ENCODE measurements at regions not wholly inside any gene's neighbourhood (a gene's known extent, or its start where the extent isn't known, plus 50 kb on each side); places are given as distances from the start of the nearest gene placed in this dataset.

GRCh38 chr10:128213156-128213555 is 86.9 kb upstream of the MKI67 start:
- no peak for TF ChIP-seq CTCF (IDR thresholded peaks at IDR 0.05; ENCODE audit: partially characterized antibody, unreplicated experiment)
- Mint-ChIP-seq H3K27ac (ENCODE audit: unreplicated experiment) (no peak overlapping the region), H3K27me3 (ENCODE audit: unreplicated experiment) (peaks cover 3% of the 10 kb centered on the region), H3K9me3 (ENCODE audit: unreplicated experiment) (peaks cover 10% of the 10 kb centered on the region), H3K4me1 (ENCODE audit: low read depth, unreplicated experiment) (peaks cover 2% of the 10 kb centered on the region), H3K36me3 (ENCODE audit: unreplicated experiment) (no peaks in the 10 kb centered on the region), H3K4me3 (ENCODE audit: unreplicated experiment) (no peak overlapping the region)
- DNase-seq, result no peak

- H3K4me1 Mint-ChIP-seq (ENCODE audit: low read depth, unreplicated experiment), result peaks cover 2% of the 10 kb centered on the region
- H3K27ac Mint-ChIP-seq (ENCODE audit: unreplicated experiment), result no peak overlapping the region
- no peak overlapping the region for H3K4me3 Mint-ChIP-seq (ENCODE audit: unreplicated experiment)
- TF ChIP-seq CTCF (IDR thresholded peaks at IDR 0.05; ENCODE audit: partially characterized antibody, unreplicated experiment), result no peak
- DNase-seq, result no peak
- no peaks in the 10 kb centered on the region for H3K36me3 Mint-ChIP-seq (ENCODE audit: unreplicated experiment)
- H3K27me3 Mint-ChIP-seq (ENCODE audit: unreplicated experiment), result no peaks in the 10 kb centered on the region
- H3K9me3 Mint-ChIP-seq (ENCODE audit: unreplicated experiment), result peaks cover 10% of the 10 kb centered on the region
Measured at GRCh38 chr10:128215733-128216132, 89.5 kb upstream of the MKI67 start.

GRCh38 chr10:128217136-128217535 is 90.9 kb upstream of the MKI67 start:
- H3K27ac Mint-ChIP-seq (ENCODE audit: unreplicated experiment), result no peak overlapping the region
- no peak for TF ChIP-seq CTCF (IDR thresholded peaks at IDR 0.05; ENCODE audit: partially characterized antibody, unreplicated experiment)

GRCh38 chr10:128218161-128218560 is 91.9 kb upstream of the MKI67 start:
- H3K4me3 Mint-ChIP-seq (ENCODE audit: unreplicated experiment), result no peak overlapping the region
- H3K9me3 Mint-ChIP-seq (ENCODE audit: unreplicated experiment), result peaks cover 1% of the 10 kb centered on the region
- no peak overlapping the region for H3K27ac Mint-ChIP-seq (ENCODE audit: unreplicated experiment)
- TF ChIP-seq CTCF (IDR thresholded peaks at IDR 0.05; ENCODE audit: partially characterized antibody, unreplicated experiment), result no peak
- peaks cover 5% of the 10 kb centered on the region for H3K27me3 Mint-ChIP-seq (ENCODE audit: unreplicated experiment)
- DNase-seq, result no peak
- H3K4me1 Mint-ChIP-seq (ENCODE audit: low read depth, unreplicated experiment), result peaks cover 8% of the 10 kb centered on the region
- H3K36me3 Mint-ChIP-seq (ENCODE audit: unreplicated experiment), result no peaks in the 10 kb centered on the region

More at GRCh38 chr10:128217136-128217535, 90.9 kb upstream of the MKI67 start:
- H3K4me3 Mint-ChIP-seq (ENCODE audit: unreplicated experiment), result no peak overlapping the region
- no peak for DNase-seq
- H3K9me3 Mint-ChIP-seq (ENCODE audit: unreplicated experiment), result peaks cover 6% of the 10 kb centered on the region
- no peaks in the 10 kb centered on the region for H3K27me3 Mint-ChIP-seq (ENCODE audit: unreplicated experiment)
- peaks cover 8% of the 10 kb centered on the region for H3K4me1 Mint-ChIP-seq (ENCODE audit: low read depth, unreplicated experiment)
- no peaks in the 10 kb centered on the region for H3K36me3 Mint-ChIP-seq (ENCODE audit: unreplicated experiment)

GRCh38 chr10:128219295-128219694 is 93.1 kb upstream of the MKI67 start:
- peaks cover 6% of the 10 kb centered on the region for H3K27me3 Mint-ChIP-seq (ENCODE audit: unreplicated experiment)
- H3K9me3 Mint-ChIP-seq (ENCODE audit: unreplicated experiment), result peaks cover 1% of the 10 kb centered on the region
- no peak for TF ChIP-seq CTCF (IDR thresholded peaks at IDR 0.05; ENCODE audit: partially characterized antibody, unreplicated experiment)
- H3K4me1 Mint-ChIP-seq (ENCODE audit: low read depth, unreplicated experiment), result peaks cover 8% of the 10 kb centered on the region
- no peak for DNase-seq
- no peaks in the 10 kb centered on the region for H3K36me3 Mint-ChIP-seq (ENCODE audit: unreplicated experiment)
- no peak overlapping the region for H3K27ac Mint-ChIP-seq (ENCODE audit: unreplicated experiment)
- H3K4me3 Mint-ChIP-seq (ENCODE audit: unreplicated experiment), result no peak overlapping the region
